BJ (cell line): ENCODE measurements at regions not wholly inside any gene's neighbourhood (a gene's known extent, or its start where the extent isn't known, plus 50 kb on each side); places are given as distances from the start of the nearest gene placed in this dataset.

Experiments
- CTCF ChIA-PET: fragments of 350-600 bp; formaldehyde crosslinking; extraction: SDS; loops from one replicate; lab custom pipeline; 2021; ENCODE audit warnings: antibody characterized with exemption, inconsistent platforms; lab: Yijun Ruan, JAX
- POLR2A ChIA-PET: fragments of 300-600 bp; sonication (Branson Sonifier 250); formaldehyde crosslinking; extraction: SDS; loops from one replicate; lab custom pipeline; 2021; ENCODE audit warnings: antibody characterized with exemption; lab: Charles Lee
- DNase-seq: peaks from one replicate; pipeline ENCODE4 v3.0.0-alpha.2; 2011; ENCODE audit warnings: low read depth
- H3K27me3 ChIP-seq: 2 replicates; pipeline ENCODE4 v1.6.0; 2011; ENCODE audit warnings: low read length; ENCODE audit not compliant: control insufficient read depth, insufficient read depth
- H3K36me3 ChIP-seq: 2 replicates; pipeline ENCODE4 v1.5.1; 2011; ENCODE audit warnings: low read length; ENCODE audit not compliant: control insufficient read depth, insufficient read depth
- H3K4me3 ChIP-seq: 2 replicates; pipeline ENCODE4 v1.5.1; 2011; ENCODE audit warnings: low read depth, mild to moderate bottlenecking, control low read depth, low read length
- TF ChIP-seq, protein P1 (sequence below): IDR thresholded peaks from 2 replicates; pipeline ENCODE4 v1.5.1; 2011; ENCODE audit warnings: low read depth, mild to moderate bottlenecking, control low read depth, inconsistent platforms, low read length, moderate library complexity; ENCODE audit not compliant: insufficient read depth

GRCh38 chr6:22673474-22673873 is 104.1 kb downstream of the HDGFL1 start:
- POLR2A ChIA-PET, result no interaction called here
- CTCF ChIA-PET, result no interaction called here
- H3K27me3 ChIP-seq, result no peaks in the 10 kb centered on the region
- TF ChIP-seq, protein P1, sequence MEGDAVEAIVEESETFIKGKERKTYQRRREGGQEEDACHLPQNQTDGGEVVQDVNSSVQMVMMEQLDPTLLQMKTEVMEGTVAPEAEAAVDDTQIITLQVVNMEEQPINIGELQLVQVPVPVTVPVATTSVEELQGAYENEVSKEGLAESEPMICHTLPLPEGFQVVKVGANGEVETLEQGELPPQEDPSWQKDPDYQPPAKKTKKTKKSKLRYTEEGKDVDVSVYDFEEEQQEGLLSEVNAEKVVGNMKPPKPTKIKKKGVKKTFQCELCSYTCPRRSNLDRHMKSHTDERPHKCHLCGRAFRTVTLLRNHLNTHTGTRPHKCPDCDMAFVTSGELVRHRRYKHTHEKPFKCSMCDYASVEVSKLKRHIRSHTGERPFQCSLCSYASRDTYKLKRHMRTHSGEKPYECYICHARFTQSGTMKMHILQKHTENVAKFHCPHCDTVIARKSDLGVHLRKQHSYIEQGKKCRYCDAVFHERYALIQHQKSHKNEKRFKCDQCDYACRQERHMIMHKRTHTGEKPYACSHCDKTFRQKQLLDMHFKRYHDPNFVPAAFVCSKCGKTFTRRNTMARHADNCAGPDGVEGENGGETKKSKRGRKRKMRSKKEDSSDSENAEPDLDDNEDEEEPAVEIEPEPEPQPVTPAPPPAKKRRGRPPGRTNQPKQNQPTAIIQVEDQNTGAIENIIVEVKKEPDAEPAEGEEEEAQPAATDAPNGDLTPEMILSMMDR, result no peak
- no peak overlapping the region for H3K4me3 ChIP-seq
- DNase-seq, result no peak
- no peaks in the 10 kb centered on the region for H3K36me3 ChIP-seq

GRCh38 chr6:22680950-22681349 is 111.6 kb downstream of the HDGFL1 start:
- TF ChIP-seq, protein P1, result no peak

GRCh38 chr6:22681761-22682160 is 112.4 kb downstream of the HDGFL1 start:
- CTCF ChIA-PET, result no interaction called here
- TF ChIP-seq, protein P1, result no peak
- Histone ChIP-seq H3K4me3 (no peak overlapping the region), H3K27me3 (no peaks in the 10 kb centered on the region), H3K36me3 (no peaks in the 10 kb centered on the region)
- POLR2A ChIA-PET, result interaction anchor here (0.7 kb wide), 1 partner anchor 41 kb away, joined by 9 read pairs; no protein-coding TSS in a partner anchor
- DNase-seq, result no peak

More at GRCh38 chr6:22680950-22681349, 111.6 kb downstream of the HDGFL1 start:
- ChIA-PET POLR2A (interaction anchor here (0.7 kb wide), 1 partner anchor 40 kb away, joined by 9 read pairs; no protein-coding TSS in a partner anchor), CTCF (interaction anchor here (0.6 kb wide), 1 partner anchor 80 kb away, joined by 3 read pairs; no protein-coding TSS in a partner anchor)
- no peak for DNase-seq
- Histone ChIP-seq H3K36me3 (no peaks in the 10 kb centered on the region), H3K4me3 (no peak overlapping the region), H3K27me3 (no peaks in the 10 kb centered on the region)

- Histone ChIP-seq H3K36me3 (no peaks in the 10 kb centered on the region), H3K27me3 (no peaks in the 10 kb centered on the region), H3K4me3 (no peak overlapping the region)
- ChIA-PET POLR2A (no interaction called here), CTCF (no interaction called here)
- TF ChIP-seq, protein P1, result no peak
- DNase-seq, result no peak
Measured at GRCh38 chr6:22682979-22683378, 113.6 kb downstream of the HDGFL1 start.

DNA sequence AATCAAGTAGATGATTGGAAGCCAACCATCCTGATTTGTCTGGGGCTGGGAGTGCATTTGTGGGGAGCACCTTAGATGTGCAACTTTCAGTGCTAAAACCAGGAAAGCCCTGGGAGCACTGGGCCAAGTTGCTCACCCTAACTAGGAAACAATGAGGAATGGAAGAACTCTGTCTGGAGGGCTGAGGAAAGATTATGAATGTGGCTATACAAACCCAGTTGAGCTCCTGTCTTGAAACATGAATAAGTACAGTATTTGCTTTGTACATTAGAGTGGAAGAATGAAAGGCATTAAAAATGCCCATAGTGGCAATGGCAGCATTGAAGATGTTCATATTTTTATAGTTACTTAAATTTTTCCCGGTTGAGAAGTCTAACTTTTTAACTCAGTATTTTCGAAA is 121.1 kb downstream of the HDGFL1 start:
- Histone ChIP-seq H3K4me3 (no peak overlapping the region), H3K36me3 (no peaks in the 10 kb centered on the region), H3K27me3 (no peaks in the 10 kb centered on the region)
- TF ChIP-seq, protein P1, result no peak
- POLR2A ChIA-PET, result no interaction called here
- CTCF ChIA-PET, result no interaction called here
- no peak for DNase-seq
